NCI-H226 (cell line): ENCODE measurements at regions not wholly inside any gene's neighbourhood (a gene's known extent, or its start where the extent isn't known, plus 50 kb on each side); places are given as distances from the start of the nearest gene placed in this dataset.
"Not testable (repeated sequence)": the region's sequence is repeated elsewhere in the genome, so short reads cannot be mapped to it uniquely, and the experiment has no call there.

Experiments used
- DNase-seq: peaks from one replicate; pipeline ENCODE4 v3.0.0-alpha.2; 2015

GRCh38 chr6:1197309-1197708 lies 114.6 kb upstream of the FOXQ1 start:
- no peak for DNase-seq

GRCh38 chr6:1191141-1191630 lies 120.7 kb upstream of the FOXQ1 start:
- DNase-seq = no peak

- peak; percentile 97 for DNase-seq
These were observed 121.5 kb upstream of the FOXQ1 start for GRCh38 chr6:1190366-1190765.

- no peak for DNase-seq
These were observed 123.7 kb upstream of the FOXQ1 start for GRCh38 chr6:1188199-1188598.

- no peak for DNase-seq
These were observed 124.4 kb upstream of the FOXQ1 start for GRCh38 chr6:1187293-1188131.

- DNase-seq = no peak
These were observed 127.6 kb upstream of the FOXQ1 start for GRCh38 chr6:1184318-1184717.

- peak; percentile 28 for DNase-seq
These were observed 129.0 kb upstream of the FOXQ1 start for GRCh38 chr6:1182722-1183521.

GRCh38 chr6:1181939-1182605 lies 129.8 kb upstream of the FOXQ1 start:
- DNase-seq = no peak

- DNase-seq = no peak
These were observed 132.1 kb upstream of the FOXQ1 start for GRCh38 chr6:1179571-1180459.

GRCh38 chr6:1178590-1178989 lies 133.3 kb upstream of the FOXQ1 start:
- no peak for DNase-seq

GRCh38 chr6:1176567-1176966 lies 135.3 kb upstream of the FOXQ1 start:
- DNase-seq = peak; percentile 55

- no peak for DNase-seq
These were observed 136.0 kb upstream of the FOXQ1 start for GRCh38 chr6:1175877-1176276.

- no peak for DNase-seq
These were observed 141.1 kb upstream of the FOXQ1 start for GRCh38 chr6:1170794-1171193.

- DNase-seq = peak; percentile 48
These were observed 147.3 kb upstream of the FOXQ1 start for GRCh38 chr6:1164600-1164999.

- DNase-seq = no peak
These were observed 148.4 kb upstream of the FOXQ1 start for GRCh38 chr6:1163501-1163900.

GRCh38 chr6:1162367-1163275 lies 149.3 kb upstream of the FOXQ1 start:
- peak; percentile 58 for DNase-seq

GRCh38 chr6:1156411-1156810 lies 155.5 kb upstream of the FOXQ1 start:
- not testable (repeated sequence) for DNase-seq

- peak; percentile 8 for DNase-seq
These were observed 158.1 kb upstream of the FOXQ1 start for GRCh38 chr6:1153696-1154245.

GRCh38 chr6:1146500-1146899 lies 165.4 kb upstream of the FOXQ1 start:
- DNase-seq = no peak

- DNase-seq = no peak
These were observed 166.1 kb upstream of the FOXQ1 start for GRCh38 chr6:1145768-1146218.
